GM12878 (cell line): ENCODE measurements at regions not wholly inside any gene's neighbourhood (a gene's known extent, or its start where the extent isn't known, plus 50 kb on each side); places are given as distances from the start of the nearest gene placed in this dataset.

Source experiments
- ATAC-seq: fragments of 200-7000 bp; cut with Tn5 transposase; 3 replicates; pipeline ENCODE4 v1.9.1; 2020; ENCODE audit warnings: mild to moderate bottlenecking, moderate library complexity
- BruUV-seq: library from RNA; stranded (reverse); fragments of 400-500 nt; replicated peaks from 2 replicates; lab custom pipeline; 2021; lab: Mats Ljungman, UMichigan
- CTCF ChIA-PET: fragments of 300-600 bp; sonication (Branson Sonifier 250); formaldehyde crosslinking; extraction: SDS; loops from one replicate; lab custom pipeline; 2021; ENCODE audit warnings: inconsistent platforms; lab: Yijun Ruan, JAX
- POLR2A ChIA-PET: fragments of 350-600 bp; formaldehyde crosslinking; extraction: SDS; loops from one replicate; lab custom pipeline; 2021; ENCODE audit warnings: inconsistent platforms; lab: Charles Lee
- RAD21 ChIA-PET: fragments of 300-600 bp; sonication (Branson Sonifier 250); formaldehyde crosslinking; loops from one replicate; lab custom pipeline; 2023; ENCODE audit warnings: antibody characterized with exemption; ENCODE audit not compliant: unreplicated experiment; lab: Charles Lee
- SMC1A ChIA-PET: fragments of 300-600 bp; sonication (Branson Sonifier 250); formaldehyde crosslinking; loops from one replicate; lab custom pipeline; 2023; ENCODE audit not compliant: unreplicated experiment, uncharacterized antibody; lab: Charles Lee
- DNase-seq: peaks from one replicate; pipeline ENCODE4 v3.0.0-alpha.2; 2011; ENCODE audit warnings: low read depth, low spot score
- FAIRE-seq: peaks from 3 replicates; lab custom pipeline; 2011; peaks lifted over from hg19 to GRCh38; lab: Jason Lieb, UNC
- H2AFZ ChIP-seq: 2 replicates; pipeline ENCODE4 v1.6.0; 2011; ENCODE audit warnings: low read depth, low read length, control low read depth; ENCODE audit not compliant: control insufficient read depth
- H3K27ac ChIP-seq: 2 replicates; pipeline ENCODE4 v1.5.1; 2011; ENCODE audit warnings: control low read depth; ENCODE audit not compliant: control insufficient read depth, insufficient read depth
- H3K27me3 ChIP-seq, 2 experiments: replicated peaks in 1 of 2; 2 replicates each; pipeline versions ENCODE4 v1.6.0 to v1.6.1; 2011; ENCODE audit warnings: low read length in 1 of 2; ENCODE audit not compliant: control insufficient read depth in 2 of 2, insufficient read depth in 2 of 2
- H3K36me3 ChIP-seq, 2 experiments: 2 replicates each; pipeline ENCODE4 v1.5.1; 2011; ENCODE audit warnings: low read length in 1 of 2; ENCODE audit not compliant: control insufficient read depth in 2 of 2, insufficient read depth in 2 of 2
- H3K4me1 ChIP-seq: 2 replicates; pipeline ENCODE4 v1.6.1; 2011; ENCODE audit warnings: mild to moderate bottlenecking, low read length, moderate library complexity, mixed read lengths; ENCODE audit not compliant: control insufficient read depth, insufficient read depth
- H3K4me2 ChIP-seq: 2 replicates; pipeline ENCODE4 v1.6.0; 2011; ENCODE audit warnings: control low read depth; ENCODE audit not compliant: control insufficient read depth, insufficient read depth
- H3K4me3 ChIP-seq: fragments of 200-600 bp; sonication (generic); 2 replicates; pipeline ENCODE4 v1.5.1; 2016
- H3K79me2 ChIP-seq: 2 replicates; pipeline ENCODE4 v1.6.0; 2011; ENCODE audit warnings: low read length; ENCODE audit not compliant: control insufficient read depth, insufficient read depth
- H3K9ac ChIP-seq: 2 replicates; pipeline ENCODE4 v1.8.0; 2011; ENCODE audit warnings: low read length, control low read depth, mixed read lengths; ENCODE audit not compliant: control insufficient read depth, insufficient read depth
- H3K9me3 ChIP-seq: replicated peaks from 3 replicates; pipeline ENCODE4 v1.5.1; 2011; ENCODE audit warnings: mild to moderate bottlenecking, low read length; ENCODE audit not compliant: control insufficient read depth, insufficient read depth
- H4K20me1 ChIP-seq: 2 replicates; pipeline ENCODE4 v1.6.0; 2011; ENCODE audit not compliant: control insufficient read depth, insufficient read depth
- BCL11A ChIP-seq: IDR thresholded peaks from 2 replicates; pipeline ENCODE4 v1.6.1; 2011; ENCODE audit warnings: low read depth, low read length
- CBX5 ChIP-seq: sonication (generic); IDR thresholded peaks from 2 replicates; pipeline ENCODE4 v1.6.1; 2016; ENCODE audit warnings: low read depth, moderate library complexity, mild to moderate bottlenecking, inconsistent platforms
- EGR1 ChIP-seq, 2 experiments: IDR thresholded peaks; 1 replicate in 1 of 2; 2 replicates in 1 of 2; pipeline ENCODE4 v1.6.1; 2011 to 2012; ENCODE audit warnings: low read depth in 2 of 2, low read length in 2 of 2, borderline replicate concordance in 1 of 2, mild to moderate bottlenecking in 1 of 2, moderate library complexity in 1 of 2
- IRF4 ChIP-seq: IDR thresholded peaks from 2 replicates; pipeline ENCODE4 v1.6.1; 2011; ENCODE audit warnings: low read depth, low read length
- KDM1A ChIP-seq: fragments of 200-600 bp; sonication (generic); IDR thresholded peaks from 2 replicates; pipeline ENCODE4 v1.6.1; 2016; ENCODE audit warnings: borderline replicate concordance
- LARP7 ChIP-seq: fragments of 450-650 bp; IDR thresholded peaks from 2 replicates; pipeline ENCODE4 v1.6.1; 2017; ENCODE audit warnings: mild to moderate bottlenecking
- MTA2 ChIP-seq: fragments of 450-650 bp; IDR thresholded peaks from 2 replicates; pipeline ENCODE4 v1.6.1; 2016; ENCODE audit warnings: low read depth, mild to moderate bottlenecking, moderate library complexity
- MYC ChIP-seq: IDR thresholded peaks from 2 replicates; pipeline ENCODE4 v1.6.1; 2011; ENCODE audit warnings: mild to moderate bottlenecking, low read length, moderate library complexity, inconsistent platforms; ENCODE audit not compliant: insufficient read depth, insufficient replicate concordance, insufficient read length, severe bottlenecking
- NFXL1 ChIP-seq: fragments of 450-650 bp; IDR thresholded peaks from 2 replicates; pipeline ENCODE4 v1.6.1; 2017; ENCODE audit warnings: antibody characterized with exemption, mild to moderate bottlenecking, borderline replicate concordance
- NFYB ChIP-seq: IDR thresholded peaks from 2 replicates; pipeline ENCODE4 v1.6.1; 2011; ENCODE audit warnings: low read depth, mild to moderate bottlenecking, low read length, improper control_type of control experiment, moderate library complexity; ENCODE audit not compliant: insufficient read depth
- NRF1 ChIP-seq: conservative IDR thresholded peaks from 2 replicates; pipeline ENCODE4 v1.6.1; 2011; ENCODE audit warnings: mild to moderate bottlenecking, low read depth, low read length, improper control_type of control experiment
- POU2F2 ChIP-seq: IDR thresholded peaks from 3 replicates; pipeline ENCODE4 v1.6.1; 2011; ENCODE audit warnings: low read depth, mild to moderate bottlenecking, low read length, borderline replicate concordance
- SPI1 ChIP-seq: IDR thresholded peaks from 2 replicates; pipeline ENCODE4 v1.6.1; 2011; ENCODE audit warnings: low read depth, mild to moderate bottlenecking, low read length, moderate library complexity, borderline replicate concordance; ENCODE audit not compliant: insufficient read depth
- SRF ChIP-seq, 2 experiments: IDR thresholded peaks; 2 replicates each; pipeline ENCODE4 v1.6.1; 2011; ENCODE audit warnings: low read depth in 2 of 2, low read length in 2 of 2, mild to moderate bottlenecking in 1 of 2, moderate library complexity in 1 of 2
- YY1 ChIP-seq: IDR thresholded peaks from 2 replicates; pipeline ENCODE4 v1.6.1; 2011; ENCODE audit warnings: low read depth, mild to moderate bottlenecking, low read length
- ZNF217 ChIP-seq: fragments of 450-650 bp; IDR thresholded peaks from 2 replicates; pipeline ENCODE4 v1.6.1; 2017; ENCODE audit warnings: antibody characterized with exemption, mild to moderate bottlenecking
- ZZZ3 ChIP-seq: IDR thresholded peaks from 2 replicates; pipeline ENCODE4 v1.6.1; 2011; ENCODE audit warnings: low read depth; ENCODE audit not compliant: control insufficient read depth, insufficient read length
- in situ Hi-C: fragments of 300-500 bp; cut with MboI; formaldehyde crosslinking; loops from 9 replicates; pipeline ENCODE4 v1.14.3; 2018; ENCODE audit warnings: mixed read lengths
- intact Hi-C: fragments of 100-400 bp; cut with micrococcal nuclease; formaldehyde crosslinking; loops from one replicate; pipeline ENCODE4 v1.14.2; 2022; ENCODE audit not compliant: unreplicated experiment
- TF ChIP-seq, protein P1 (sequence below): fragments of 450-650 bp; IDR thresholded peaks from 2 replicates; pipeline ENCODE4 v1.6.1; 2017; ENCODE audit warnings: low read depth, mild to moderate bottlenecking, moderate library complexity
- TF ChIP-seq, protein P2 (sequence below): IDR thresholded peaks from 2 replicates; pipeline ENCODE4 v1.6.1; 2012; ENCODE audit warnings: low read depth, low read length, improper control_type of control experiment
- TF ChIP-seq, protein P3 (sequence below), 3 experiments: IDR thresholded peaks in 2 of 3; conservative IDR thresholded peaks in 1 of 3; 2 replicates each; pipeline ENCODE4 v1.5.1; 2011; ENCODE audit warnings: low read depth in 3 of 3, low read length in 3 of 3, mild to moderate bottlenecking in 3 of 3, control low read depth in 2 of 3, moderate library complexity in 2 of 3, inconsistent platforms in 1 of 3, mixed read lengths in 1 of 3; ENCODE audit not compliant: control insufficient read depth in 2 of 3, insufficient read depth in 1 of 3; ENCODE audit errors: extremely low read depth in 1 of 3

DNA sequence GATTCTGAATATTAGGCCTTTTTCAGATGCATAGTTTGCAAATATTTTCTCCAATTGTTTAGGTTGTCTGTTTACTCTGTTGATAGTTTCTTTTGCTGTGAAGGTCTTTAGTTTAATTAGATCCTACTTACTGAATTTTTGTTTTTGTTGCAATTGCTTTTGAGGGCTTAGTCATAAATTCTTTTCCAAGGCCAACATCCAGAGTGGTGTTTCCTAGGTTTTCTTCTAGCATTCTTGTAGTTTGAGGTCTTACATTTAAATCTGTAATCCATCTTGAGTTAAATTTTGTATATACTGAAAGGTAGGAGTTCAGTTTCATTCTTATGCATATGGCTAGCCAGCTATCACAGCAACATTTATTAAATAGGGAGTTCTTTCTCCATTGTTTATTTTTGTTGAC, 404.8 kb downstream of the LNPK start:
- H3K9me3 ChIP-seq, result no peaks in the 10 kb centered on the region
- in situ Hi-C loops, result no loop called here
- BruUV-seq, result no TSS peak
- no peaks in the 10 kb centered on the region for H4K20me1 ChIP-seq
- H2AFZ ChIP-seq, result no peak overlapping the region
- ChIA-PET CTCF (no interaction called here), RAD21 (no interaction called here), POLR2A (no interaction called here), SMC1A (interaction anchor here (0.7 kb wide), 1 partner anchor 394 kb away, joined by 3 read pairs; no protein-coding TSS in a partner anchor)
- ATAC-seq (no peak), FAIRE-seq (no peak), DNase-seq (no peak)
- no peaks in the 10 kb centered on the region for H3K79me2 ChIP-seq
- H3K27ac ChIP-seq, result no peak overlapping the region
- no peak overlapping the region for H3K4me2 ChIP-seq
- no peak overlapping the region for H3K4me3 ChIP-seq
- intact Hi-C loops, result no loop called here
- TF ChIP-seq POU2F2 (no peak), ZNF217 (no peak), EGR1 (IDR thresholded peaks at IDR 0.05; ENCODE audit: borderline replicate concordance in 1 of 2, low read depth in 2 of 2, low read length in 2 of 2) (no peak), MYC (no peak), SRF (IDR thresholded peaks at IDR 0.05; ENCODE audit: low read depth in 2 of 2, low read length in 2 of 2) (no peak), KDM1A (no peak), NRF1 (no peak), BCL11A (no peak), YY1 (no peak), LARP7 (no peak), NFXL1 (no peak), CBX5 (no peak), NFYB (no peak), ZZZ3 (no peak), SPI1 (no peak), IRF4 (no peak), MTA2 (no peak)
- TF ChIP-seq, protein P1, sequence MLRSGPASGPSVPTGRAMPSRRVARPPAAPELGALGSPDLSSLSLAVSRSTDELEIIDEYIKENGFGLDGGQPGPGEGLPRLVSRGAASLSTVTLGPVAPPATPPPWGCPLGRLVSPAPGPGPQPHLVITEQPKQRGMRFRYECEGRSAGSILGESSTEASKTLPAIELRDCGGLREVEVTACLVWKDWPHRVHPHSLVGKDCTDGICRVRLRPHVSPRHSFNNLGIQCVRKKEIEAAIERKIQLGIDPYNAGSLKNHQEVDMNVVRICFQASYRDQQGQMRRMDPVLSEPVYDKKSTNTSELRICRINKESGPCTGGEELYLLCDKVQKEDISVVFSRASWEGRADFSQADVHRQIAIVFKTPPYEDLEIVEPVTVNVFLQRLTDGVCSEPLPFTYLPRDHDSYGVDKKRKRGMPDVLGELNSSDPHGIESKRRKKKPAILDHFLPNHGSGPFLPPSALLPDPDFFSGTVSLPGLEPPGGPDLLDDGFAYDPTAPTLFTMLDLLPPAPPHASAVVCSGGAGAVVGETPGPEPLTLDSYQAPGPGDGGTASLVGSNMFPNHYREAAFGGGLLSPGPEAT, result no peak
- TF ChIP-seq, protein P2, sequence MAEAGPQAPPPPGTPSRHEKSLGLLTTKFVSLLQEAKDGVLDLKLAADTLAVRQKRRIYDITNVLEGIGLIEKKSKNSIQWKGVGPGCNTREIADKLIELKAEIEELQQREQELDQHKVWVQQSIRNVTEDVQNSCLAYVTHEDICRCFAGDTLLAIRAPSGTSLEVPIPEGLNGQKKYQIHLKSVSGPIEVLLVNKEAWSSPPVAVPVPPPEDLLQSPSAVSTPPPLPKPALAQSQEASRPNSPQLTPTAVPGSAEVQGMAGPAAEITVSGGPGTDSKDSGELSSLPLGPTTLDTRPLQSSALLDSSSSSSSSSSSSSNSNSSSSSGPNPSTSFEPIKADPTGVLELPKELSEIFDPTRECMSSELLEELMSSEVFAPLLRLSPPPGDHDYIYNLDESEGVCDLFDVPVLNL, result no peak
- TF ChIP-seq, protein P3, sequence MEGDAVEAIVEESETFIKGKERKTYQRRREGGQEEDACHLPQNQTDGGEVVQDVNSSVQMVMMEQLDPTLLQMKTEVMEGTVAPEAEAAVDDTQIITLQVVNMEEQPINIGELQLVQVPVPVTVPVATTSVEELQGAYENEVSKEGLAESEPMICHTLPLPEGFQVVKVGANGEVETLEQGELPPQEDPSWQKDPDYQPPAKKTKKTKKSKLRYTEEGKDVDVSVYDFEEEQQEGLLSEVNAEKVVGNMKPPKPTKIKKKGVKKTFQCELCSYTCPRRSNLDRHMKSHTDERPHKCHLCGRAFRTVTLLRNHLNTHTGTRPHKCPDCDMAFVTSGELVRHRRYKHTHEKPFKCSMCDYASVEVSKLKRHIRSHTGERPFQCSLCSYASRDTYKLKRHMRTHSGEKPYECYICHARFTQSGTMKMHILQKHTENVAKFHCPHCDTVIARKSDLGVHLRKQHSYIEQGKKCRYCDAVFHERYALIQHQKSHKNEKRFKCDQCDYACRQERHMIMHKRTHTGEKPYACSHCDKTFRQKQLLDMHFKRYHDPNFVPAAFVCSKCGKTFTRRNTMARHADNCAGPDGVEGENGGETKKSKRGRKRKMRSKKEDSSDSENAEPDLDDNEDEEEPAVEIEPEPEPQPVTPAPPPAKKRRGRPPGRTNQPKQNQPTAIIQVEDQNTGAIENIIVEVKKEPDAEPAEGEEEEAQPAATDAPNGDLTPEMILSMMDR (IDR thresholded peaks at IDR 0.05 in 2 of 3, conservative IDR thresholded peaks at IDR 0.05 in 1 of 3; ENCODE audit: control insufficient read depth in 2 of 3, extremely low read depth in 1 of 3, insufficient read depth in 1 of 3, low read depth in 3 of 3, low read length in 3 of 3), result no peak
- no peak overlapping the region for H3K9ac ChIP-seq
- H3K36me3 ChIP-seq, result no peaks in the 10 kb centered on the region
- H3K27me3 ChIP-seq, result no peaks in the 10 kb centered on the region
- no peaks in the 10 kb centered on the region for H3K4me1 ChIP-seq
